GM19395 (cell line): ENCODE measurements at regions not wholly inside any gene's neighbourhood (a gene's known extent, or its start where the extent isn't known, plus 50 kb on each side); places are given as distances from the start of the nearest gene placed in this dataset.

Source experiments
- ATAC-seq: cut with Tn5 transposase; IDR thresholded peaks from one replicate; pipeline ENCODE4 v1.9.1; 2021; ENCODE audit warnings: mild to moderate bottlenecking, moderate library complexity; ENCODE audit not compliant: unreplicated experiment

GRCh38 chr4:27248829-27249228, 388.2 kb downstream of the STIM2 start:
- no peak for ATAC-seq

GRCh38 chr4:27251771-27252170, 391.1 kb downstream of the STIM2 start:
- ATAC-seq = no peak

GRCh38 chr4:27267339-27267969, 406.8 kb downstream of the STIM2 start:
- no peak for ATAC-seq

- ATAC-seq = no peak
Observed at GRCh38 chr4:27267970-27268355, 407.3 kb downstream of the STIM2 start.

- ATAC-seq = no peak
Observed at GRCh38 chr4:27270435-27270834, 409.8 kb downstream of the STIM2 start.

- no peak for ATAC-seq
Observed at GRCh38 chr4:27271555-27271954, 410.9 kb downstream of the STIM2 start.

GRCh38 chr4:27272217-27272616, 411.6 kb downstream of the STIM2 start:
- no peak for ATAC-seq

- ATAC-seq = no peak
Observed at GRCh38 chr4:27276307-27277073, 415.8 kb downstream of the STIM2 start.

- no peak for ATAC-seq
Observed at GRCh38 chr4:27278615-27279375, 418.2 kb downstream of the STIM2 start.

GRCh38 chr4:27288496-27288895, 427.9 kb downstream of the STIM2 start:
- no peak for ATAC-seq

GRCh38 chr4:27289704-27290103, 429.1 kb downstream of the STIM2 start:
- no peak for ATAC-seq

- ATAC-seq = no peak
Observed at GRCh38 chr4:27293831-27294230, 433.2 kb downstream of the STIM2 start.

- ATAC-seq = no peak
Observed at GRCh38 chr4:27304751-27305150, 444.1 kb downstream of the STIM2 start.

- ATAC-seq = no peak
Observed at GRCh38 chr4:27305246-27305645, 444.6 kb downstream of the STIM2 start.

- no peak for ATAC-seq
Observed at GRCh38 chr4:27308379-27308778, 447.7 kb downstream of the STIM2 start.

- ATAC-seq = no peak
Observed at GRCh38 chr4:27315625-27316024, 455.0 kb downstream of the STIM2 start.

- ATAC-seq = no peak
Observed at GRCh38 chr4:27316176-27316575, 455.5 kb downstream of the STIM2 start.

GRCh38 chr4:27318740-27319139, 458.1 kb downstream of the STIM2 start:
- ATAC-seq = no peak

- no peak for ATAC-seq
Observed at GRCh38 chr4:27326991-27327390, 466.4 kb downstream of the STIM2 start.

- no peak for ATAC-seq
Observed at GRCh38 chr4:27327421-27328181, 467.0 kb downstream of the STIM2 start.

GRCh38 chr4:27338530-27338929, 477.9 kb downstream of the STIM2 start:
- ATAC-seq = no peak
